ENCODE measurements at regions not wholly inside any gene's neighbourhood (a gene's known extent, or its start where the extent isn't known, plus 50 kb on each side); places are given as distances from the start of the nearest gene placed in this dataset.

DNA sequence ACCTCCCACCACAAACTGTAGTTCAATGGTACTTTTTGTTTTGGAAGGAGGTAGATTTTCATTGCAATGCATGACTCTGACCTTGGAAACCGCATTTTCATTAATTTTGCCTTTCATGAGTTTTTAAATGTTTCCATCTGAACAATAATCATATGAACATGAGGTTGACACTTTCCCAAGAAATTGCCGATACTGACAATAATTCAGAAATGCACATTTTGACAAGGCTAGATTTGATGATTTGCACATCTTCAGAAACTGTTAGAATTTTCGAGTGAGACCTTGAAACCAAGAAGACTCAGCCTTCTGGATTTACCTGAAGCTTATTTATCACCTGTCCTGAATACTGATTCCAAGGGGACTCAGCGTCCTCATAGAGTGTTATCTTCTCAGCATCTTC, 93.8 kb upstream of the NTRK2 start:
- no peaks in the 10 kb centered on the region for H3K4me1 ChIP-seq (ENCODE audit: control insufficient read depth, insufficient read depth, low read length)
- H3K27ac ChIP-seq (ENCODE audit: low read length), result no peak overlapping the region
- H3K9ac ChIP-seq (ENCODE audit: low read length in 2 of 2), result no peak overlapping the region
- H3K4me3 ChIP-seq (ENCODE audit: low read length in 2 of 2), result no peak overlapping the region
- H3K36me3 ChIP-seq (ENCODE audit: control insufficient read depth in 2 of 2, insufficient read depth in 2 of 2, low read length in 2 of 2), result no peaks in the 10 kb centered on the region
- H3K27me3 ChIP-seq (ENCODE audit: control insufficient read depth in 1 of 2, insufficient read depth in 2 of 2, low read length in 2 of 2), result no peaks in the 10 kb centered on the region
- H3K9me3 ChIP-seq (ENCODE audit: control insufficient read depth in 2 of 2, low read length in 2 of 2), result no peaks in the 10 kb centered on the region

DNA sequence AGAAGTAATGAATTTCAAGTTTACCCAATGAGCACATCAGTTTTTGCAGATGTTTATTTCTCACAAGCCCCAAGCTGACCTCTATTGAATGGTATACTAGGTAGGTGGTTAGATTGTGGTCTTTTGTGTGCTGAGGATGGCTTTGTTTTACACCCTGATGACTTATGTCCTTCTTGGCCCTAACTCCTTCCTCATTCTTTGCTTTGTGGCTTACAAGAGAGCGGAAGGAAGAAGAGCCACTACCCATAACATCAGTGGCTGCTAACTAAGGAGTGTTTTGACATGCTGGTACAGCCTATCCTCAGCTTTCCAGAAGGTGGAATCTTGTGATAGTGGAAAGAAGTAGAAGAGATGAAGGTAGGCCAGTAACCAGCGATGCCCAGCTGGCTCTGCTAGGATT, 85.7 kb upstream of the NTRK2 start:
- no peak overlapping the region for H3K27ac ChIP-seq (ENCODE audit: low read length)
- H3K4me3 ChIP-seq (ENCODE audit: low read length in 2 of 2), result no peak overlapping the region
- H3K4me1 ChIP-seq (ENCODE audit: control insufficient read depth, insufficient read depth, low read length), result no peaks in the 10 kb centered on the region
- peaks cover 0 to 2% of the 10 kb centered on the region in 2 donors for H3K27me3 ChIP-seq (ENCODE audit: control insufficient read depth in 1 of 2, insufficient read depth in 2 of 2, low read length in 2 of 2)
- H3K9ac ChIP-seq (ENCODE audit: low read length in 2 of 2), result no peak overlapping the region
- no peaks in the 10 kb centered on the region for H3K36me3 ChIP-seq (ENCODE audit: control insufficient read depth in 2 of 2, insufficient read depth in 2 of 2, low read length in 2 of 2)
- H3K9me3 ChIP-seq (ENCODE audit: control insufficient read depth in 2 of 2, low read length in 2 of 2), result no peaks in the 10 kb centered on the region

- no peaks in the 10 kb centered on the region for H3K36me3 ChIP-seq (ENCODE audit: control insufficient read depth in 2 of 2, insufficient read depth in 2 of 2, low read length in 2 of 2)
- peaks cover 0 to 2% of the 10 kb centered on the region in 2 donors for H3K27me3 ChIP-seq (ENCODE audit: control insufficient read depth in 1 of 2, insufficient read depth in 2 of 2, low read length in 2 of 2)
These were observed 82.9 kb upstream of the NTRK2 start for GRCh38 chr9:84586662-84587061.

DNA sequence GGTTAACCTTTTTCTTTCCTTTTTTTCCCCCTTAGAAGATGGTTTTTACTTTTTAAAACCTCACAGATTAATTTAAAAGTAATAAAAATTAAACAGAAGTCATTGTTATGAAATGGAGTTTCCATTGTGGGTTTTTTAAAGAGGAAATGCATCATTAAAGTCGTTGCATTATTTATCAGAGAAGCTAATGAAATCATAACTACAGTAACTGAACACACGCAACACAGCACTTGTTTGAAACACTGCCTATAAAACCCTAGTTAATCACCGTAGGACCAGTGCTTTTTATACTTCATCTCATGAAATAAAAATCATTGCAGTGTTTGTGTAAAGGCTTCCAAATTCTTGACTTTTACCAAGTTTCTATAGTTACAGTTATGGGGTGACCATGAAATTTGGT, 82.4 kb upstream of the NTRK2 start:
- H3K27ac ChIP-seq (ENCODE audit: low read length), result no peak overlapping the region
- H3K4me1 ChIP-seq (ENCODE audit: control insufficient read depth, insufficient read depth, low read length), result no peaks in the 10 kb centered on the region

More at GRCh38 chr9:84586662-84587061, 82.9 kb upstream of the NTRK2 start:
- H3K9ac ChIP-seq (ENCODE audit: low read length in 2 of 2), result no peak overlapping the region
- H3K9me3 ChIP-seq (ENCODE audit: control insufficient read depth in 2 of 2, low read length in 2 of 2), result no peaks in the 10 kb centered on the region
- no peaks in the 10 kb centered on the region for H3K4me1 ChIP-seq (ENCODE audit: control insufficient read depth, insufficient read depth, low read length)
- no peak overlapping the region for H3K27ac ChIP-seq (ENCODE audit: low read length)
- H3K4me3 ChIP-seq (ENCODE audit: low read length in 2 of 2), result no peak overlapping the region

DNA sequence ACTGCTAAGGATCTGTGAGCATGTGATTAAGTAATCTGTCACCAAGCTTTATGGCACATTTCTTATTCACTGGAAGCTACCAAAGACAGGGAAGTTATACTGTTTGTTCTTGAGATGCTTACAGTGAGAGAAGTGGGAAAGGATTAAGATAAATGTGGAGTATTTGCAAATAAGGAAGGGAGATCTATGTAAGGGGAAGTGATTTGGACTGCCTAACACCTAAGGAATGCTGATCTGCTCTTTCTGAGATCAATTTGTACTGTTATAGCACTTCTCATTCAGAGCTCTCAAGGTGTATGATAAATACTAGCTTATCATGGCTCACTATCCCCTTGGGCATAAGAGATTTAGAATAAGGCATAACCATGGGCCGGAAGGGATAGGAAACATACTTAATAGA, 80.0 kb upstream of the NTRK2 start:
- Histone ChIP-seq H3K9ac (ENCODE audit: low read length in 2 of 2) (no peak overlapping the region), H3K36me3 (ENCODE audit: control insufficient read depth in 2 of 2, insufficient read depth in 2 of 2, low read length in 2 of 2) (no peaks in the 10 kb centered on the region), H3K27ac (ENCODE audit: low read length) (no peak overlapping the region), H3K9me3 (ENCODE audit: control insufficient read depth in 2 of 2, low read length in 2 of 2) (peaks cover 0 to 2% of the 10 kb centered on the region in 2 donors), H3K27me3 (ENCODE audit: control insufficient read depth in 1 of 2, insufficient read depth in 2 of 2, low read length in 2 of 2) (peaks cover 0 to 2% of the 10 kb centered on the region in 2 donors), H3K4me3 (ENCODE audit: low read length in 2 of 2) (no peak overlapping the region), H3K4me1 (ENCODE audit: control insufficient read depth, insufficient read depth, low read length) (no peaks in the 10 kb centered on the region)

More for the DNA sequence above, 82.4 kb upstream of the NTRK2 start:
- no peak overlapping the region for H3K4me3 ChIP-seq (ENCODE audit: low read length in 2 of 2)
- H3K9me3 ChIP-seq (ENCODE audit: control insufficient read depth in 2 of 2, low read length in 2 of 2), result no peaks in the 10 kb centered on the region
- no peaks in the 10 kb centered on the region for H3K36me3 ChIP-seq (ENCODE audit: control insufficient read depth in 2 of 2, insufficient read depth in 2 of 2, low read length in 2 of 2)
- H3K9ac ChIP-seq (ENCODE audit: low read length in 2 of 2), result no peak overlapping the region
- peaks cover 0 to 2% of the 10 kb centered on the region in 2 donors for H3K27me3 ChIP-seq (ENCODE audit: control insufficient read depth in 1 of 2, insufficient read depth in 2 of 2, low read length in 2 of 2)

DNA sequence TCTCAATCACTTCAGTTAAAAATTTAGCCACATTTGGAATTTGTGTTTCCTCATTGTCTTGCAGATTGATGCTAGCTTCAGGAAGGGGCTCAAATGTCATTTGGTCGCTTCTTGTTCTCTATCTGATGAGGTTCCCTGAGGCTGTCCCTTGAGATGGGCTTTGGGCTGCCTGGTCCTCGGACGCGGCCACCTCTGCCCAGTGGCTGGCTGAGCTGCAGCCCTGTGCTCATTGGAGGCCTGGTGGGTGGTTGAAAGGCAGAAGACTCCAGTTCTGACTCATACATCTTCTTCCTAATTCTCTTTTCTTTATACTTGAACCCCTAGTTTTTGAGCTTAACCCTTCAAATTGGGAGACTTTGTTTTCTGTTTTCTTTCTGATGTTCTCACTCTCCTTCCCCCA, 78.8 kb upstream of the NTRK2 start:
- no peak overlapping the region for H3K9ac ChIP-seq (ENCODE audit: low read length in 2 of 2)
- no peaks in the 10 kb centered on the region for H3K36me3 ChIP-seq (ENCODE audit: control insufficient read depth in 2 of 2, insufficient read depth in 2 of 2, low read length in 2 of 2)
- no peaks in the 10 kb centered on the region for H3K27me3 ChIP-seq (ENCODE audit: control insufficient read depth in 1 of 2, insufficient read depth in 2 of 2, low read length in 2 of 2)
- H3K9me3 ChIP-seq (ENCODE audit: control insufficient read depth in 2 of 2, low read length in 2 of 2), result peaks cover 0 to 2% of the 10 kb centered on the region in 2 donors
- no peak overlapping the region for H3K4me3 ChIP-seq (ENCODE audit: low read length in 2 of 2)
- no peak overlapping the region for H3K27ac ChIP-seq (ENCODE audit: low read length)
- H3K4me1 ChIP-seq (ENCODE audit: control insufficient read depth, insufficient read depth, low read length), result no peaks in the 10 kb centered on the region

DNA sequence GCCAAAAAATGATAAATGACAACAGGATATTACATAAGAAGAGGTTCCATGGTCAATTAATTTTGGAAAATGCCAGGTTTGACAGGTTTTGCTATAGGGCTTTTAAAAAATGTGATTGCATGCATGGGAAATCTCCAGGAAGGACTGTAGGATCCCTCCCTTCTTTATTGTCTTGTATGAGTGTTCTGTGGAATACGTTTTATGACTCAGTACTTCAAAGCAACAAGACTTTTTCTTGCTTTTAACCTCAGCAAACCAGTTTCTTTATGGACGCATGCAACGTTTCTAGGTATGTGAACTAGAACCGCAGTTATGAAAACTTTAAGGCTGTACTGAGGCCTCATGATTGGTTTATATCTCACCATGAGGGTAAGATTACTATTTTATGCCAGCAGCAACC, 76.6 kb upstream of the NTRK2 start:
- no peak overlapping the region for H3K27ac ChIP-seq (ENCODE audit: low read length)
- H3K9ac ChIP-seq (ENCODE audit: low read length in 2 of 2), result no peak overlapping the region
- no peak overlapping the region for H3K4me3 ChIP-seq (ENCODE audit: low read length in 2 of 2)
- H3K4me1 ChIP-seq (ENCODE audit: control insufficient read depth, insufficient read depth, low read length), result no peaks in the 10 kb centered on the region
- peaks cover 0 to 2% of the 10 kb centered on the region in 2 donors for H3K9me3 ChIP-seq (ENCODE audit: control insufficient read depth in 2 of 2, low read length in 2 of 2)
- no peaks in the 10 kb centered on the region for H3K27me3 ChIP-seq (ENCODE audit: control insufficient read depth in 1 of 2, insufficient read depth in 2 of 2, low read length in 2 of 2)
- no peaks in the 10 kb centered on the region for H3K36me3 ChIP-seq (ENCODE audit: control insufficient read depth in 2 of 2, insufficient read depth in 2 of 2, low read length in 2 of 2)

GRCh38 chr9:84593352-84593751, 76.2 kb upstream of the NTRK2 start:
- H3K4me3 ChIP-seq (ENCODE audit: low read length in 2 of 2), result no peak overlapping the region
- H3K27ac ChIP-seq (ENCODE audit: low read length), result no peak overlapping the region
- no peaks in the 10 kb centered on the region for H3K36me3 ChIP-seq (ENCODE audit: control insufficient read depth in 2 of 2, insufficient read depth in 2 of 2, low read length in 2 of 2)
- no peak overlapping the region for H3K9ac ChIP-seq (ENCODE audit: low read length in 2 of 2)
- peaks cover 0 to 2% of the 10 kb centered on the region in 2 donors for H3K9me3 ChIP-seq (ENCODE audit: control insufficient read depth in 2 of 2, low read length in 2 of 2)
- H3K4me1 ChIP-seq (ENCODE audit: control insufficient read depth, insufficient read depth, low read length), result no peaks in the 10 kb centered on the region
- H3K27me3 ChIP-seq (ENCODE audit: control insufficient read depth in 1 of 2, insufficient read depth in 2 of 2, low read length in 2 of 2), result no peaks in the 10 kb centered on the region

- H3K4me3 ChIP-seq (ENCODE audit: low read length in 2 of 2), result no peak overlapping the region
- no peaks in the 10 kb centered on the region for H3K4me1 ChIP-seq (ENCODE audit: control insufficient read depth, insufficient read depth, low read length)
- peaks cover 0 to 2% of the 10 kb centered on the region in 2 donors for H3K9me3 ChIP-seq (ENCODE audit: control insufficient read depth in 2 of 2, low read length in 2 of 2)
- no peaks in the 10 kb centered on the region for H3K27me3 ChIP-seq (ENCODE audit: control insufficient read depth in 1 of 2, insufficient read depth in 2 of 2, low read length in 2 of 2)
- H3K27ac ChIP-seq (ENCODE audit: low read length), result no peak overlapping the region
- no peak overlapping the region for H3K9ac ChIP-seq (ENCODE audit: low read length in 2 of 2)
- H3K36me3 ChIP-seq (ENCODE audit: control insufficient read depth in 2 of 2, insufficient read depth in 2 of 2, low read length in 2 of 2), result no peaks in the 10 kb centered on the region
These were observed 72.4 kb upstream of the NTRK2 start for GRCh38 chr9:84597131-84597530.

DNA sequence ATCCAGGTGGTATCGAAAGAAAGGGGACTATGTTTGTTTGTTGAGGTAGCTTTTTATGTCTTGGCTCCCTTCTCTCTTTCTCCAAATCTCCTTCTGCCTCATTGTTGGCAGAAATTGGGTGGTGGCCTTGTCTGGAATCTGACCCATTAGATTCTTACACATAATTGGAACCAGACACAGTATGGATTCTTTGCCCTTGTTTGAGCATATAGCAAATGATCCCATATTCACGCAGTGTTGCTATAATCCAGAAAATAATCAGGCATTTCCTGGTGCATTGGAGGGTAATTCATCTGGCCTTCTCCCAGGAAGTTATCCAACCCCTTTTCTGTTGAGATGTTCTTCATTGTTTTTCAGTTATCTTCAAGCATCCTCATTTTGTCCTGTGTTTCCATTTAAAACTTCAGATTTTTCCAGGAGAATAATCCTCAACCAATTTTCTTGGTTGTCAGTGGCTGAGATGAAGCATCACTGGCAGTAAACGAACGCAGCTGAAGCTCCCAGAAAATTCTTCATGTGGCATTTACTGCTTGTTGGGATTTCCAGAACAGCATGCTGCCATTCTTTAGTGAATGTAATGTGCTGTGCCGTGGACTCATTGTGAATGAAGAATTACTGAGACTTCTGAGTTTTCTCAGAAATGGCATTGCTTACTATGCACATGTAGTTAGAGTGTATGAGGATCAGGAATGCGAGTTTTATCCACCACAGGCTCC, 70.5 kb upstream of the NTRK2 start:
- no peak overlapping the region for H3K4me3 ChIP-seq (ENCODE audit: low read length in 2 of 2)
- no peaks in the 10 kb centered on the region for H3K9me3 ChIP-seq (ENCODE audit: control insufficient read depth in 2 of 2, low read length in 2 of 2)
- H3K27me3 ChIP-seq (ENCODE audit: control insufficient read depth in 1 of 2, insufficient read depth in 2 of 2, low read length in 2 of 2), result no peaks in the 10 kb centered on the region
- no peak overlapping the region for H3K9ac ChIP-seq (ENCODE audit: low read length in 2 of 2)
- H3K4me1 ChIP-seq (ENCODE audit: control insufficient read depth, insufficient read depth, low read length), result no peaks in the 10 kb centered on the region
- H3K27ac ChIP-seq (ENCODE audit: low read length), result no peak overlapping the region
- no peaks in the 10 kb centered on the region for H3K36me3 ChIP-seq (ENCODE audit: control insufficient read depth in 2 of 2, insufficient read depth in 2 of 2, low read length in 2 of 2)

GRCh38 chr9:84600739-84601138, 68.8 kb upstream of the NTRK2 start:
- Histone ChIP-seq H3K4me1 (ENCODE audit: control insufficient read depth, insufficient read depth, low read length) (no peaks in the 10 kb centered on the region), H3K27me3 (ENCODE audit: control insufficient read depth in 1 of 2, insufficient read depth in 2 of 2, low read length in 2 of 2) (no peaks in the 10 kb centered on the region), H3K4me3 (ENCODE audit: low read length in 2 of 2) (no peak overlapping the region), H3K27ac (ENCODE audit: low read length) (no peak overlapping the region), H3K9ac (ENCODE audit: low read length in 2 of 2) (no peak overlapping the region), H3K36me3 (ENCODE audit: control insufficient read depth in 2 of 2, insufficient read depth in 2 of 2, low read length in 2 of 2) (no peaks in the 10 kb centered on the region), H3K9me3 (ENCODE audit: control insufficient read depth in 2 of 2, low read length in 2 of 2) (no peaks in the 10 kb centered on the region)

All from stomach smooth muscle (tissue), 2 donors.